ENCODE measurements at regions not wholly inside any gene's neighbourhood (a gene's known extent, or its start where the extent isn't known, plus 50 kb on each side); places are given as distances from the start of the nearest gene placed in this dataset.

DNA sequence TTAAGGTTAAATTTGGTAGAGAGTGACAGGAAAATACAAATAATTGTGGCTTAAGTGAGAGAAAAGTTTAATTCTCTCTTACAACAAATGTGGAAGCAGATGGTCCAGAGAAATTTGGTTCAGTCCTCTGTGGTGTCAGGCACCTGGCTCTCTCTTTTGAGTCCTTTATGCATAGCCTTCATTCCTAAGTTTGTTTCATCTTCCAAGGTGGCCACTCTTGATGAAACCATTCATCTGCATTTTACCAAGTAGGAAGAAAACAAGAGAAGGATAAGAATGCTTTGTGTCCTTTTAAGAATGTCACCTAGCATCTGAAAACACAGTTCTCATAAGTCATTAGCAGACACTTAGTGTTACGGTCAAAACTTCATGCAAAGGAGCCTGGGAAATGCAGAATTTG, 442.5 kb downstream of the CCER1 start:
- TF ChIP-seq, protein P1, sequence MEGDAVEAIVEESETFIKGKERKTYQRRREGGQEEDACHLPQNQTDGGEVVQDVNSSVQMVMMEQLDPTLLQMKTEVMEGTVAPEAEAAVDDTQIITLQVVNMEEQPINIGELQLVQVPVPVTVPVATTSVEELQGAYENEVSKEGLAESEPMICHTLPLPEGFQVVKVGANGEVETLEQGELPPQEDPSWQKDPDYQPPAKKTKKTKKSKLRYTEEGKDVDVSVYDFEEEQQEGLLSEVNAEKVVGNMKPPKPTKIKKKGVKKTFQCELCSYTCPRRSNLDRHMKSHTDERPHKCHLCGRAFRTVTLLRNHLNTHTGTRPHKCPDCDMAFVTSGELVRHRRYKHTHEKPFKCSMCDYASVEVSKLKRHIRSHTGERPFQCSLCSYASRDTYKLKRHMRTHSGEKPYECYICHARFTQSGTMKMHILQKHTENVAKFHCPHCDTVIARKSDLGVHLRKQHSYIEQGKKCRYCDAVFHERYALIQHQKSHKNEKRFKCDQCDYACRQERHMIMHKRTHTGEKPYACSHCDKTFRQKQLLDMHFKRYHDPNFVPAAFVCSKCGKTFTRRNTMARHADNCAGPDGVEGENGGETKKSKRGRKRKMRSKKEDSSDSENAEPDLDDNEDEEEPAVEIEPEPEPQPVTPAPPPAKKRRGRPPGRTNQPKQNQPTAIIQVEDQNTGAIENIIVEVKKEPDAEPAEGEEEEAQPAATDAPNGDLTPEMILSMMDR (IDR thresholded peaks at IDR 0.05): no peak

DNA sequence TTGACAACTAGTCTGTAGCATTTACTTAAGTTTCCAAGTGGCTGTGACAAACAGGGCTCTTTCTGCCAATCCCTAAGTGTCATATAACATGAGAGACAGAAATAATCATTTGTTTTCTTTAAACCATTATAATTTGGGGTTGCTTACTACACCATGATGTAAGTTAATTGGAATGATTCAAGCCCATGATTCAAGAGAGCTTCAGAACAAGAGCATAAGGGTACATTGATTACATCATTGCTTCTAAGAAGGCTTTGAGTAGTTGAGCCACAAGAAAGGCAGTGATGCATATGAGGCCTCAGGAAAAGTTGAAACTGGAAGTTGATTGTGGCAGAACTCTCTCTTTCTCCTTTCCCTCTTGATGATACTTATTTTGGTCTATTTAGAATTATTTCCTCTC, 444.0 kb downstream of the CCER1 start:
- TF ChIP-seq, protein P1 (IDR thresholded peaks at IDR 0.05): no peak

DNA sequence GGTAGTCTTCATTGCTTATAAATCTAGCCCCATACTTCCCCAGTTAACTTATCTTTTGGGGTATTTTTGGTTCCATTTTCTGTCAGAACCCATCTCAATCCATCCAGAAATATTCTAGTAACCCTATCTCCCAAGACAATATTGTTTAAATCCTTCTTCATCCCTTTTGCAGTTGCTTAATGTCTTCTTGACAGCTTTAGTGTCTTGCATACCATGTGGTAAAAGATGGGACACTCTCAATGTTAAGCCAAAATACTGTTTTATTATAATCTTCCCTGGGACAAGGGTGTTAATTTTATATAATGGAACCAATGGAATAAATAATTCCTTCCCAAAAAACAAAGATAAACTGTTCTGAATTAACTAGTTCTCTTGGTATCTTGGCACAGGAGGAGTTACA, 450.2 kb downstream of the CCER1 start:
- TF ChIP-seq, protein P1 (IDR thresholded peaks at IDR 0.05): no peak

DNA sequence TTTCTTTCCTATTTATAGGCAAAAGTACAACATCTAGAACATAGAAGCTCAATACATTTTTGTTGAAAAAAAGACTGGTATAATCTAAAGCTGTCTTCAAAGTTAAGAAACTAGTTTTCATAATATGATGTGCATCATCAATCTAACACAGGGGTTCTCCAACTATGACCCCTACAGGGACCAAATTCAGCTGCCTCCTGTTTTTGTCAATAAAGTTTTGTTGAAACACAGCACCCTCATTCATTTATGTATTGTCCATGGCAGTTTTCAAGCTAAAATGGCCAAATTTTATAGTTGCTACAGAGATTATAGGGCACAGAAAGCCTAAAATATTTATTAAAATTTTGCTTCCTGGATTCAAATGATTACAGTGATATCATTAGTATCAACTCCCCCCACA, 452.9 kb downstream of the CCER1 start:
- TF ChIP-seq, protein P1 (IDR thresholded peaks at IDR 0.05): no peak

DNA sequence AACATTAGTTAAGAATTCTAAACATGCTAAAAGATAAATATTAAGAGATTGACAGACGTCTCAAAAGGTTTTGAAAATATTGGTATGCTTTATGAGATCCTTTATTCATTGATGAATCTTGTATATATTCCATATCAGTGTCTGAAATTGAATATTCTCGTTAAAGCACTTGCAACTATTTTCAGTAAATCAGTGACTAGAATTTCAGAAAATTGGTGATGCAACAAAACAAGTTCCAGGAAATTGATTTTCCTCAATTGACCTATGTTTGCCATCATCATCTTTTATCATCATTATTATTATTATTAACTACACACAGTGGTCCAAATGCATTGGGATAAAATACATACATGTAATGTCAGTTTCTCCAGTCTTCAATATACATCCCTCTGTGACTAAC, 453.6 kb downstream of the CCER1 start:
- TF ChIP-seq, protein P1 (IDR thresholded peaks at IDR 0.05): no peak

DNA sequence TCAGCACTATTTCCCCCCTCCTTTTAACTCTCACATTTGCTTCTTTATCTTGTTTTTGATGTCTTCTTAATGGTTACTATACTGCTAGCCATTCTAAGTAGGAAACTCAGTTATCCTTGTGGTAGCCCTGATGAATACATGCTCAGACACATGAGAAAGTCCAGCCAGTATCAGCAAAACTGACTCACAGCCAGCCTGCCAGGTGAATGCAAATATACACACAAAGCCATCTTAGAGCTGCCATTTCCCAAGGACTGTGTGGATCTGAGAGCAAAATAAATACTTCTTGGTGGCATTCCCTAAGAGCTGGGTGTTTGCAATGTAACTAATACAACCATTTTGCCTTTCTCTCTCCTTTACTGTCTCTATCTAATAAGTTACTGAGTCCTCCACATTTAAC, 455.2 kb downstream of the CCER1 start:
- TF ChIP-seq, protein P1 (IDR thresholded peaks at IDR 0.05): no peak

DNA sequence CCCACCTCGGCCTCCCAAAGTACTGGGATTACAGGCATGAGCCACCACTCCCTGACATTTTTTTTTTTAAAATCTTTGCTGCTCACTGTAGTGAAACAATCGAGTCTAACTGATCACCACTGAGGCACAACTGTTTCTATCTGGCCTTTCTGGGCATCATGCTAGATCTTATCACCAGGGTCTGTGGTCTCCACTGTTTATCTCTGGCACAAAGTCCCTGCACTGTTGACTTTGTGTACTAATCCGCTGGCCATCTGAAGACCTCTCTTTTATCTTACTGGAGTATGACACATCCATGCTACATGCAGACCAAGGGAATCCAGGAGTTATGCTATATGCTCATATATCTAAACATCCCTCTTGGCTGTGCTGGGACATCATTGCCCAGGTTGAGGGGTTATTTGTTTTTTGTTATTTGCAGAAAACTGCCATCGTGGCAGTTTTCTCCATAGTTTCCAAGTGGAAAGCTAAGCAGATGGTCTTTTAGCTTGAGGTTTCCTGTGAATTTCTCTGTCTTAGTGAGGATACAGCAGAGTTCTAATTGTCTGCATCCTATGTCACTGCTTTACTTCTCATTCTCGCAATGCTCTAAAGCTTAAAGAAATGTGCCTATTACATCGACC, 456.9 kb downstream of the CCER1 start:
- TF ChIP-seq, protein P1 (IDR thresholded peaks at IDR 0.05): no peak

DNA sequence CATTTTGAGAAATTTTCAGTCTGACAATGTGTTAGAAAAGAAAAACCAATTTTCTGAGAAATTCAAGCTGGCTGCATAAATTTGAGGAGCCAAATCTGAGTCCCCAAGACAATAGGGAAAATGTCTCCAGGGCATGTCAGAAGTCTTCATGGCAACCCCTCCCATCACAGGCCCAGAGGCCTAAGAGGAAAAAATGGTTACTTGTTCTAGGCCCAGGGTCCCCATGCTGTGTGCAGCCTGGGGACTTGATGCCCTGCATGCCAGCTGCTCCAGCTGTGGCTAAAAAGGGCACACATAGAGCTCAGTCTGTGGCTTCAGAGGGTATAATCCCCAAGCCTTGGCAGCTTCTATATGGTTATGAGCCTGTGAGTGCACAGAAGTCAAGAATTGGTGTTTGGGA, 464.6 kb downstream of the CCER1 start:
- TF ChIP-seq, protein P1 (IDR thresholded peaks at IDR 0.05): no peak

Data from LNCAP (cell line).